OCI-LY7 (cell line): ENCODE measurements at regions not wholly inside any gene's neighbourhood (a gene's known extent, or its start where the extent isn't known, plus 50 kb on each side); places are given as distances from the start of the nearest gene placed in this dataset.
"Not testable (repeated sequence)": the region's sequence is repeated elsewhere in the genome, so short reads cannot be mapped to it uniquely, and the experiment has no call there.

Source experiments
- BruUV-seq: library from RNA; stranded (reverse); fragments of 400-500 nt; replicated peaks from 2 replicates; lab custom pipeline; 2021; lab: Mats Ljungman, UMichigan
- CTCF ChIA-PET: fragments of 300-600 bp; sonication (Branson Sonifier 250); formaldehyde crosslinking; loops from one replicate; lab custom pipeline; 2022; ENCODE audit warnings: antibody characterized with exemption; ENCODE audit not compliant: unreplicated experiment; lab: Charles Lee
- POLR2A ChIA-PET: fragments of 300-600 bp; sonication (Branson Sonifier 250); formaldehyde crosslinking; loops from one replicate; lab custom pipeline; 2022; ENCODE audit warnings: antibody characterized with exemption; lab: Charles Lee
- DNase-seq: peaks from one replicate; pipeline ENCODE4 v3.0.0-alpha.2; 2015; ENCODE audit warnings: low spot score
- H2AFZ ChIP-seq: fragments of 200-600 bp; sonication (generic), shearing (Covaris generic); 2 replicates; pipeline ENCODE4 v1.6.1; 2014; ENCODE audit warnings: mild to moderate bottlenecking, antibody characterized with exemption, low read length, moderate library complexity
- H3K27ac ChIP-seq: fragments of 200-600 bp; sonication (generic); 2 replicates; pipeline ENCODE4 v1.5.1; 2014; ENCODE audit warnings: mixed run types, low read depth, mild to moderate bottlenecking, moderate library complexity, low read length, inconsistent platforms; ENCODE audit not compliant: poor library complexity, severe bottlenecking
- H3K36me3 ChIP-seq: fragments of 200-600 bp; sonication (generic); 2 replicates; pipeline ENCODE4 v1.6.1; 2014; ENCODE audit warnings: mild to moderate bottlenecking, antibody characterized with exemption, low read length, moderate library complexity, mixed read lengths; ENCODE audit not compliant: insufficient read depth
- H3K4me1 ChIP-seq: fragments of 200-600 bp; sonication (generic); 2 replicates; pipeline ENCODE4 v1.5.1; 2014; ENCODE audit warnings: mild to moderate bottlenecking, low read length; ENCODE audit not compliant: insufficient read depth, poor library complexity, severe bottlenecking
- H3K4me2 ChIP-seq: fragments of 200-600 bp; sonication (generic); 2 replicates; pipeline ENCODE4 v1.6.1; 2014; ENCODE audit warnings: mild to moderate bottlenecking, low read length
- H3K4me3 ChIP-seq: fragments of 200-600 bp; sonication (generic); 2 replicates; pipeline ENCODE4 v1.5.1; 2014; ENCODE audit warnings: mild to moderate bottlenecking, low read depth, low read length; ENCODE audit not compliant: poor library complexity, severe bottlenecking
- H3K79me2 ChIP-seq: fragments of 200-600 bp; sonication (generic); 2 replicates; pipeline ENCODE4 v1.6.1; 2016; ENCODE audit warnings: low read depth, mild to moderate bottlenecking, low read length, moderate library complexity, mixed read lengths; ENCODE audit not compliant: insufficient read depth
- H3K9me2 ChIP-seq: fragments of 200-600 bp; sonication (generic); 2 replicates; pipeline ENCODE4 v1.6.1; 2016; ENCODE audit warnings: mild to moderate bottlenecking, low read length, mixed read lengths; ENCODE audit not compliant: insufficient read depth
- H3K9me3 ChIP-seq: fragments of 200-600 bp; sonication (generic); 2 replicates; pipeline ENCODE4 v1.6.1; 2014; ENCODE audit warnings: mild to moderate bottlenecking, mixed run types, low read length, mixed read lengths
- H4K20me1 ChIP-seq: fragments of 200-600 bp; sonication (generic); 2 replicates; pipeline ENCODE4 v1.6.1; 2014; ENCODE audit warnings: mild to moderate bottlenecking, antibody characterized with exemption, low read length, moderate library complexity, mixed read lengths; ENCODE audit not compliant: insufficient read depth
- intact Hi-C: fragments of 100-400 bp; cut with micrococcal nuclease; formaldehyde crosslinking; loops from one replicate; pipeline ENCODE4 v1.10.0; 2022; ENCODE audit not compliant: unreplicated experiment
- TF ChIP-seq, protein P1 (sequence below): fragments of 200-600 bp; sonication (generic); conservative IDR thresholded peaks from 2 replicates; pipeline ENCODE4 v1.5.1; 2014; ENCODE audit warnings: mild to moderate bottlenecking, antibody characterized with exemption, low read length, moderate library complexity, mixed read lengths

DNA sequence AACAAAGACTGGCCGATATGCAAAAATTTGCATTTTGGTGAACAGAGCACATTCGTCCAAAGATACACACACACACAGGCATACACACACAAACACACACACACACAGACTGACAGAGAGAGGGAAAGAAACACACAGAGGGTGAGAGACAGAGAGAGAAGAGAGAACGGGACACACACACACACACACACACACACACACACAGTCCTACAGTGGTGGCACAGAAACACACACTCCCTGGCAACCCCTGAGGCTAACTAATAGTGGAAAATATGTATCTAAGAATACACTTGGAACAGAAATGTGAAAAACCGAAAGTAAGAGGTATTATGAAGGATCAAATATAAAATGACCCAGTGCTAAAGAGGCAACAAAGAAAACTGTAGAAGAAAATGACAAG is 919.9 kb upstream of the DEFB115 start:
- BruUV-seq, H3K4me3 ChIP-seq, H3K4me2 ChIP-seq, H3K4me1 ChIP-seq, DNase-seq, H3K9me3 ChIP-seq, H4K20me1 ChIP-seq, intact Hi-C loops, CTCF ChIA-PET, POLR2A ChIA-PET, H3K27ac ChIP-seq, H2AFZ ChIP-seq, H3K9me2 ChIP-seq, H3K79me2 ChIP-seq, H3K36me3 ChIP-seq: not testable (repeated sequence)

DNA sequence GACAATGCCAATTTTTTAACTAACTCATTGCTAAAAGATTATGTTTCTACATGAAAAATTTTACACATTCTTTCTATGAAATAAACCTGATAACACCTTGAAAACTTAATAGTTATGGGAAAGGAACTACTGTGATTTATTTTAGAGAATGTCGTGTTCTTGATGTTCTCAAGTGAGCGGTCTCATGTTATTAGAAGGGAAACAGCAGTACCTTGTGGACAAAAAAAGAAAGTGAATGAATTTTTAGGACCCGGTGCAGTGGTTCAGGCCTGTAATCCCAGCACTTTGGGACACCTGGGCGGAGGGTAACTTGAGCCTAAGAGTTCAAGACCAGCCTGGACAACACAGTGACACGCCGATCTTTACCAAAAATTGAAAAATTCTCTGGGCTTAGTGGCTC is 908.5 kb upstream of the DEFB115 start:
- H3K9me2 ChIP-seq, intact Hi-C loops, H4K20me1 ChIP-seq, H3K79me2 ChIP-seq, H3K4me3 ChIP-seq, POLR2A ChIA-PET, DNase-seq, BruUV-seq, H3K27ac ChIP-seq, H2AFZ ChIP-seq, H3K36me3 ChIP-seq, H3K9me3 ChIP-seq, H3K4me2 ChIP-seq, H3K4me1 ChIP-seq, CTCF ChIA-PET: not testable (repeated sequence)

DNA sequence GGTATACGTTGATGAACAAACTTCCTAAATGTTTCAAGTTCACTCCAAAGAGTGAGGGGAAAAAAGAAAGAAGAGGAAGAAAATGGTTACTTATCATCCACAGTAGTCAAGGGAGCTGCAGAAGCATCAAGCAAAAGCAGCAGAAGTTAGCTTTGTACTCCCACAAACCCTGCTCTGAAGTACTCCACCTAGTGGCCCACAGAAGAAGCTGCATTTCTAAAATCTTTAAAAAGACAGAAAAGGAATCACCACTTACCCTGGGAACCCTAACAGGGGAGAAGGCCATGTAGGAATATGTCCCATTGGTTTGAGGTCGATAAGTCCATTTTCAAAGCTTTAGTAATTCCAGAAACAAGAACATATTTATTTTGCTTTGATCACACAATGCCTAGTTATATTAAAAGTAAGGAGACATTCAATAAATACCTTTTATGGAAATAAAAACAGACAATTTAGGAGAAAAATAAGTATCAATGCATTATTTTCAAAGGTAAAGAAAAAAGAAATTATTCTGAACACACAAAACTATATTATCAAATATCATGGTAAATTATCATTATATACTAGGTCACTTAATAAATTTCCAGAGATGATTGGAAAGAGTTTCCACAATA is 900.5 kb upstream of the DEFB115 start:
- H2AFZ ChIP-seq, POLR2A ChIA-PET, H3K36me3 ChIP-seq, H3K27ac ChIP-seq, H3K79me2 ChIP-seq, H3K9me2 ChIP-seq, H3K4me3 ChIP-seq, intact Hi-C loops, H3K4me1 ChIP-seq, H3K9me3 ChIP-seq, H4K20me1 ChIP-seq, BruUV-seq, CTCF ChIA-PET, H3K4me2 ChIP-seq: not testable (repeated sequence)
- DNase-seq, result peak; percentile 10
- TF ChIP-seq, protein P1, sequence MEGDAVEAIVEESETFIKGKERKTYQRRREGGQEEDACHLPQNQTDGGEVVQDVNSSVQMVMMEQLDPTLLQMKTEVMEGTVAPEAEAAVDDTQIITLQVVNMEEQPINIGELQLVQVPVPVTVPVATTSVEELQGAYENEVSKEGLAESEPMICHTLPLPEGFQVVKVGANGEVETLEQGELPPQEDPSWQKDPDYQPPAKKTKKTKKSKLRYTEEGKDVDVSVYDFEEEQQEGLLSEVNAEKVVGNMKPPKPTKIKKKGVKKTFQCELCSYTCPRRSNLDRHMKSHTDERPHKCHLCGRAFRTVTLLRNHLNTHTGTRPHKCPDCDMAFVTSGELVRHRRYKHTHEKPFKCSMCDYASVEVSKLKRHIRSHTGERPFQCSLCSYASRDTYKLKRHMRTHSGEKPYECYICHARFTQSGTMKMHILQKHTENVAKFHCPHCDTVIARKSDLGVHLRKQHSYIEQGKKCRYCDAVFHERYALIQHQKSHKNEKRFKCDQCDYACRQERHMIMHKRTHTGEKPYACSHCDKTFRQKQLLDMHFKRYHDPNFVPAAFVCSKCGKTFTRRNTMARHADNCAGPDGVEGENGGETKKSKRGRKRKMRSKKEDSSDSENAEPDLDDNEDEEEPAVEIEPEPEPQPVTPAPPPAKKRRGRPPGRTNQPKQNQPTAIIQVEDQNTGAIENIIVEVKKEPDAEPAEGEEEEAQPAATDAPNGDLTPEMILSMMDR, result peak; percentile 74

DNA sequence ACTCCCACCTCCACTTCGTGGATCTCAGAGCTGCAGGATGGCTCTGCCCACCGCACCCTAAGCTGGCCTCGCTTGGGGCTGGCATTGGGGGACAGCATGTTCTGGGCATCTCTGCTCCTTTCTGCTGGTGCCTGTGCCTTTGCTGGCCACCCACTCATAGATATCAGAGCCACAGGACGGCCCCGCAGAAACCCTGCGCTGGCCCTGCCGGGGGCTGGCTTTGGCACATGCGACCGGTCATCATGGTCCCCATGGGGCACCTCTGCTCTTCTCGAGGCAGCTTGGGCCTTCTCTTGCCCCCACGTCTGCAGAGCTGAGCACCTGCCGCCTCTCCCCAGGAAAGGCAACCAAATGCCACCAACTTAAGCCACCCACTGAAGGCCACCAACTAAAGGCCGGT is 895.7 kb upstream of the DEFB115 start:
- CTCF ChIA-PET, result not testable (repeated sequence)

DNA sequence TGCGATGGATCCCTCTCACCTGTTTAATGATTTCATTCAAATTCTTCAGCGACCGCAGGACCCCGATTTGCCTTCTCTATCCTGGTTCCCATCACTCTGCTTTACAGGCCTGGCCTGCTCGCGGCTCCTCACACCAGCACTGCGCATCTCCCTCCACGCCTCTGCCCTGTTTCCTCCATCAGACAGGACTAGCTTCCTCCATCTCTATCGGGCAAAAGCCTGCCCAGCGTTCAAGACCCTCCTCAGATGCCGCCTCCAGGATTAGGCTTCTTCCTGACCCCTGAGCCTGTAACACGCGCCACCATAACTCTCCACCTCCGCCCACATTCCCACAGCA is 881.1 kb upstream of the DEFB115 start:
- DNase-seq, POLR2A ChIA-PET, H3K79me2 ChIP-seq, H3K4me1 ChIP-seq, H3K9me2 ChIP-seq, BruUV-seq, H3K36me3 ChIP-seq, H4K20me1 ChIP-seq, CTCF ChIA-PET, H3K9me3 ChIP-seq, intact Hi-C loops: not testable (repeated sequence)
- Histone ChIP-seq H3K4me3 (peak overlapping the region; percentile 75), H2AFZ (peak overlapping the region; percentile 94), H3K4me2 (peak overlapping the region; percentile 80), H3K27ac (peak overlapping the region; percentile 44)

More for the DNA sequence above, 895.7 kb upstream of the DEFB115 start:
- POLR2A ChIA-PET, H2AFZ ChIP-seq, H3K4me3 ChIP-seq, BruUV-seq, H3K9me3 ChIP-seq, H3K36me3 ChIP-seq, H3K4me1 ChIP-seq, H3K4me2 ChIP-seq, H3K79me2 ChIP-seq, H3K27ac ChIP-seq, H4K20me1 ChIP-seq, DNase-seq, H3K9me2 ChIP-seq, intact Hi-C loops: not testable (repeated sequence)
